Naive B cell (primary cell): ENCODE measurements at regions not wholly inside any gene's neighbourhood (a gene's known extent, or its start where the extent isn't known, plus 50 kb on each side); places are given as distances from the start of the nearest gene placed in this dataset.
"Not testable (repeated sequence)": the region's sequence is repeated elsewhere in the genome, so short reads cannot be mapped to it uniquely, and the experiment has no call there.

Experiments used
- ATAC-seq, 2 donors: fragments of 150-1000 bp; cut with Tn5 transposase; 2 replicates each; pipeline ENCODE4 v1.10.0; 2021; ENCODE audit warnings: low read depth in 2 of 2, mild to moderate bottlenecking in 2 of 2, moderate library complexity in 2 of 2
- DNase-seq: peaks from one replicate; pipeline ENCODE4 v3.0.0; 2022
- H3K27ac Mint-ChIP-seq, 6 donors: one replicate each; pipeline ENCODE4 v1.8.0; 2020 to 2022; ENCODE audit warnings: mild to moderate bottlenecking in 6 of 6, mixed read lengths in 6 of 6, moderate library complexity in 5 of 6, inconsistent platforms in 2 of 6
- H3K27me3 Mint-ChIP-seq, 3 donors: one replicate each; pipeline ENCODE4 v1.8.0; 2021 to 2022; ENCODE audit warnings: mixed read lengths in 3 of 3, mild to moderate bottlenecking in 1 of 3
- H3K36me3 Mint-ChIP-seq, 2 donors: one replicate each; pipeline ENCODE4 v1.8.0; 2020 to 2022; ENCODE audit warnings: mixed read lengths in 2 of 2, inconsistent platforms in 1 of 2, mild to moderate bottlenecking in 1 of 2
- H3K4me1 Mint-ChIP-seq, 3 donors: one replicate each; pipeline ENCODE4 v1.8.0; 2020 to 2022; ENCODE audit warnings: mixed read lengths in 3 of 3, inconsistent platforms in 1 of 3, mild to moderate bottlenecking in 1 of 3, moderate library complexity in 1 of 3
- H3K4me3 Mint-ChIP-seq, 8 donors: one replicate each; pipeline ENCODE4 v1.8.0; 2020 to 2022; ENCODE audit warnings: mild to moderate bottlenecking in 8 of 8, mixed read lengths in 8 of 8, moderate library complexity in 8 of 8, inconsistent platforms in 2 of 8
- H3K9me3 Mint-ChIP-seq, 7 donors: one replicate each; pipeline ENCODE4 v1.8.0; 2020 to 2022; ENCODE audit warnings: mixed read lengths in 7 of 7, mild to moderate bottlenecking in 5 of 7, inconsistent platforms in 2 of 7, moderate library complexity in 1 of 7

GRCh38 chrX:130467936-130468335 lies 66.1 kb downstream of the RBMX2 start:
- peaks cover 0 to 15% (median 10%) of the 10 kb centered on the region in 3 donors for H3K27me3 Mint-ChIP-seq
- no peaks in the 10 kb centered on the region for H3K4me1 Mint-ChIP-seq
- no peaks in the 10 kb centered on the region for H3K36me3 Mint-ChIP-seq
- no peak for DNase-seq
- H3K4me3 Mint-ChIP-seq, result no peak overlapping the region
- no peak for ATAC-seq
- no peak overlapping the region for H3K27ac Mint-ChIP-seq
- peaks cover 0 to 7% (median 0%) of the 10 kb centered on the region in 7 donors for H3K9me3 Mint-ChIP-seq

DNA sequence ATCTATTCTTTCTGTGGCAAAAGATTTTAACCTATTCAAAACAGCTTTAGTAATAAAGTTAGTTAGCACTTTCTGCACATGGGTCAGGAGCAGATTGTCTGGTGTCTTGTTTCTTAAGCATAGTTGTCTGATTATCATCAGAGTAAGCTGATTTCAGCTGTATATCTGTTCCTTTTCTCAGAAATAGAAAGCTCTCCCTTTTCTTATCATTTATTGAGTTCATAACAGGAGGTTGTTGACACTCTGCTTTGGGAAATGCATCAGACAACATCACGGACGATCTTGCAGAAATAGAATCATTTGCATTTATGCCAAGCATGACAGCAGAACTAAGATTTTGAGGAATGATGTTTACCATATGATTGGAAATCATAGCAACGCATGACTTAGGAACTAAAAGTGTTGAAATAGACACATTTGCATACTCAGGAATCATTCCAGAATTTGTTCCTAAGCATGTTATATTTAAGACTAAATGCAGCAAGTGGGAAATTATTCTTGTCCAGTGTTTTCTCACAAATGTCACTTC lies 66.7 kb downstream of the RBMX2 start:
- no peaks in the 10 kb centered on the region for H3K4me1 Mint-ChIP-seq
- H3K27ac Mint-ChIP-seq, result no peak overlapping the region
- no peaks in the 10 kb centered on the region for H3K36me3 Mint-ChIP-seq
- no peak for DNase-seq
- H3K9me3 Mint-ChIP-seq, result peaks cover 0 to 7% (median 0%) of the 10 kb centered on the region in 7 donors
- ATAC-seq, result no peak
- H3K4me3 Mint-ChIP-seq, result no peak overlapping the region
- H3K27me3 Mint-ChIP-seq, result peaks cover 0 to 15% (median 10%) of the 10 kb centered on the region in 3 donors

GRCh38 chrX:130482871-130483270 lies 81.1 kb downstream of the RBMX2 start:
- DNase-seq, result no peak
- ATAC-seq, result no peak
- Mint-ChIP-seq H3K27me3 (peaks cover 0 to 4% (median 0%) of the 10 kb centered on the region in 3 donors), H3K4me1 (no peaks in the 10 kb centered on the region), H3K36me3 (no peaks in the 10 kb centered on the region), H3K27ac (no peak overlapping the region), H3K4me3 (no peak overlapping the region), H3K9me3 (peaks cover 0 to 2% (median 0%) of the 10 kb centered on the region in 7 donors)

GRCh38 chrX:130485870-130486269 lies 84.1 kb downstream of the RBMX2 start:
- Mint-ChIP-seq H3K4me1 (no peaks in the 10 kb centered on the region), H3K36me3 (no peaks in the 10 kb centered on the region), H3K4me3 (no peak overlapping the region), H3K9me3 (peaks cover 0 to 2% (median 0%) of the 10 kb centered on the region in 7 donors), H3K27ac (no peak overlapping the region), H3K27me3 (peaks cover 0 to 4% (median 0%) of the 10 kb centered on the region in 3 donors)
- no peak for ATAC-seq
- DNase-seq, result no peak

DNA sequence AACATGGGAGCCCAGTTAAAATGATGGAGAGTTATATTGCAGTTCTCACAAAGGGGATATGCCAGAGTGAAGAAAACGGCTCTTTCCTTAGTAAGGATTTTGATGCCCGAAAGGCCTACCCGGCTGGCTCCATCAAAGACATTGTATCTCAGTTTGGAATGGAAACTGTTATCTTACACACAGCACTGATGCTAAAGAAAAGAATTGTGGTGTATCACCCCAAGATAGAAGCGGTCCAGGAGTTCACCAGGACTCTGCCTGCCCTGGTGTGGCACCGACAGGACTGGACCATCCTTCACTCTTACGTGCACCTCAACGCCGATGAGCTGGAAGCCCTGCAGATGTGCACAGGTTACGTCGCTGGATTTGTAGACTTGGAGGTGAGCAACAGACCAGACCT lies 93.7 kb downstream of the RBMX2 start:
- H3K27me3 Mint-ChIP-seq, H3K4me3 Mint-ChIP-seq, H3K27ac Mint-ChIP-seq, ATAC-seq, H3K4me1 Mint-ChIP-seq, DNase-seq, H3K36me3 Mint-ChIP-seq, H3K9me3 Mint-ChIP-seq: not testable (repeated sequence)

GRCh38 chrX:130497531-130497930 lies 95.7 kb downstream of the RBMX2 start:
- ATAC-seq, result no peak

DNA sequence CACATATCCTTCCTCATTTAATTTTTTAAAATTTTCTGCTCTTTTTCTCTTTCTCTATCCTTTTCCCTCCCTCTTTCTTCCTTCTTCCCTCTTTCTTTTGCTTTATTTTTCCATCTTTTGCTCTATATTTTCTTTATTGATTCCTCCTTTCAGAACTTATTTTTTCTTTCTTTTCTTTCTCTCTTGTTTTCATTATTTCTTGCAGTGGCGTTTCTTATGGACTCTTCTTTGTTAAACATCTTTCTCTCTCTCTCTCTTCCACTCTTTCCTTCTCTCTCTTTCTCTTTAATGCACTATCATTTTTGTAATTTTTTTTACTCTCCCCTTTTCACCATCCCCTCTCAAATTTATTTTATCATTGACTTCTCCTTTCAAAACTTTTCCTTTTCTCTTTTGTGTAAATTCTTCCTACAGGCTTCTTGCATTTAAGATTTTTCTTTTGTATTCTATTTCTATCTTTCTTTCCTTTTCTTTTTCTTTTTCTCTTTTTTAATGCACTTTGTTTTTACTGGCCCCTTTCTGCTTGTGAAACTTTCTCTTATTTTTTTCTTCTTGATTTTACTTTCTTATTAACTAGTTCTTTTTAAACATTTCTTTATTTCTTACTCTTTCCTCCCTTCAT lies 97.0 kb downstream of the RBMX2 start:
- Mint-ChIP-seq H3K4me3 (no peak overlapping the region), H3K27ac (peak overlapping the region in 2 of 6 donors; percentile 10 to 12), H3K27me3 (peaks cover 0 to 1% (median 0%) of the 10 kb centered on the region in 3 donors), H3K36me3 (no peaks in the 10 kb centered on the region), H3K4me1 (no peaks in the 10 kb centered on the region), H3K9me3 (peaks cover 0 to 4% (median 0%) of the 10 kb centered on the region in 7 donors)
- no peak for DNase-seq
- no peak for ATAC-seq

More at GRCh38 chrX:130497531-130497930, 95.7 kb downstream of the RBMX2 start:
- H3K27me3 Mint-ChIP-seq, result no peaks in the 10 kb centered on the region
- H3K27ac Mint-ChIP-seq, result no peak overlapping the region
- no peaks in the 10 kb centered on the region for H3K36me3 Mint-ChIP-seq
- DNase-seq, result no peak
- H3K9me3 Mint-ChIP-seq, result peaks cover 0 to 4% (median 0%) of the 10 kb centered on the region in 7 donors
- H3K4me3 Mint-ChIP-seq, result no peak overlapping the region
- no peaks in the 10 kb centered on the region for H3K4me1 Mint-ChIP-seq

DNA sequence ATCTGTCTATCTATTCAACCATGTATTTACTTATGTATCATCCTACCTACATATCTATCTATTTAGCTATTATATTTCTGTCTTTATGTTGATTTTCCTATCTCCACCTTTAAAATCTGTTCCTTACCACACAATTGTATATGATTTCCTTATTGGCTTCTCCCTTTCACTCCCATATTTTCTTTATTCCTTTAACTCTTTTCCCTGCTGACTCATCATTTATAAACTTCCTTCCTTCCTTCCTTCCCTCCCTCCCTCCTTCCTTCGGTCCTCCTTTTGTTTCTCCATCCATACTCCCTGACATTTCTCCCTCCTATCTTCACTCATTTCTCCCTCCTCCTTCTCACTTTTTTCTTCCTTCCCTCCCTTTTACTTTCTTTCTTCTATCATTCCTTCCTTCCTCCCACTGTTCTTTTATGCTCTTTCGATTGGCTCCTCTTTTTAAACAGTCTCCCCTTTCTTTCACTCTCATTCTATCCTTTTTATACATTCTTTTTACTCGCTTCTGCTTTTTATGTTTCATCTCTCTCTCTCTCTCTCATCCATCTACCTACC lies 100.3 kb downstream of the RBMX2 start:
- Mint-ChIP-seq H3K4me1 (no peaks in the 10 kb centered on the region), H3K27ac (no peak overlapping the region), H3K9me3 (peaks cover 0 to 3% (median 0%) of the 10 kb centered on the region in 7 donors), H3K27me3 (peaks cover 0 to 16% (median 13%) of the 10 kb centered on the region in 3 donors), H3K36me3 (no peaks in the 10 kb centered on the region), H3K4me3 (no peak overlapping the region)
- ATAC-seq (no peak), DNase-seq (no peak)

DNA sequence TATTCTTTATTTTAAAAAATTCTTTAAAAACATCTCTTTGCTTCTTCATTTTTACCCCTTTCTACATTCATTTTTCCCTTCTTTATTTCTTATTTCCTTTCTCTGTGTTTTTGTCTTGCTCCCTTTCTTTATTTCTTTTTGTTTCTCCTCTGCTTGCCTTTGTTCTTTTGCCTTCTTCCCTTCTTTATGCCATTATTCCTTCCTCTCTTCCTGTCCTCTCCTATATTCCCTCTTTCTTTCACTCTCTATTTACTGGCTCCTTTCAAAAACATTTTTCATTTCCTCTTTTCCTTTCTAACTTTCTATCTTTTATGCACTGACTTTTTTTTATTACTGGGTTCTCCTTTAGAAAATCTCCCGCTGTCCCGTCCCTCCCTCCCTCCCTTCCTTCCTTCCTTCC lies 102.2 kb downstream of the RBMX2 start:
- no peak for ATAC-seq
- Mint-ChIP-seq H3K36me3 (no peaks in the 10 kb centered on the region), H3K27ac (no peak overlapping the region), H3K4me3 (no peak overlapping the region), H3K4me1 (no peaks in the 10 kb centered on the region), H3K9me3 (peaks cover 0 to 3% (median 0%) of the 10 kb centered on the region in 7 donors), H3K27me3 (peaks cover 0 to 16% (median 13%) of the 10 kb centered on the region in 3 donors)
- no peak for DNase-seq

DNA sequence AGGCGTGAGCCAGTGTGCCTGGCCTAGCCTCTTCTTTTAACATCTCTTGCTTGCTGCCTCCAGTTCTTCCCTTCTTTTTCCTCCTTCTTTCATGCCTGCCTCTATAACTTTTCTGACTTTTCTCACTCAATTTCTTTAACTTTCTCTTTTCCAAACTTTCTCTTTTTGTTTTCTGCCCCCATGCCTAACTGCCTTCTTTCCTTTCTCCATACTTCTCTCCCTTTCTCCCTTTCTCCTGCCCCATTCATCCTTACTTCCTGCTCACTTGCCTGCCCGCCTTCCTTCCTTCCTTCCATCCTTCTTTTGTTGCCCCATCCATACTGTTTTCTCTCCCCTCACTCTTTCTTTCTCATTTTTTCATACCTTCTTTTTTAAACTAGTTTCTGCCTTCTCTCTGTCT lies 105.2 kb downstream of the RBMX2 start:
- H3K27me3 Mint-ChIP-seq, result peaks cover 7 to 18% (median 16%) of the 10 kb centered on the region in 3 donors
- no peak overlapping the region for H3K27ac Mint-ChIP-seq
- no peaks in the 10 kb centered on the region for H3K36me3 Mint-ChIP-seq
- no peak overlapping the region for H3K4me3 Mint-ChIP-seq
- no peak for DNase-seq
- H3K4me1 Mint-ChIP-seq, result no peaks in the 10 kb centered on the region
- ATAC-seq, result no peak
- H3K9me3 Mint-ChIP-seq, result peaks cover 0 to 5% (median 2%) of the 10 kb centered on the region in 7 donors

DNA sequence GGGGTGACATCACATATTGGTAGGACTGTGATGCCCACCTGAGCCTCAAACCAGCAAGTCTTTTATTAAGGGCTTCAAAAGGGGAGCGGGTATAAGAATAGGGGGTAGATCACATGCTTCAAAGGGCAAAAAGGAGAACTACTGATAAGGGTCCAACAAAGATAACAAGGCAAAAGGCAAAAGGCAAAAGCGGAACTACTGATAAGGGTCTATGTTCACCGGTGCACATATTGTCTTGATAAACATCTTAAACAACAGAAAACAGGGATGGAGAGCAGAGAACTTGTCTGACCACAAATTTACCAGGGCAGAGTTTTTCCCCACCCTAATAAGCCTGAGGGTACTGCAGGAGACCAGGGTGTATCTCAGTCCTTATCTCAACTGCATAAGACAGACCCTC lies 110.7 kb downstream of the RBMX2 start:
- H3K4me1 Mint-ChIP-seq, ATAC-seq: not testable (repeated sequence)

DNA sequence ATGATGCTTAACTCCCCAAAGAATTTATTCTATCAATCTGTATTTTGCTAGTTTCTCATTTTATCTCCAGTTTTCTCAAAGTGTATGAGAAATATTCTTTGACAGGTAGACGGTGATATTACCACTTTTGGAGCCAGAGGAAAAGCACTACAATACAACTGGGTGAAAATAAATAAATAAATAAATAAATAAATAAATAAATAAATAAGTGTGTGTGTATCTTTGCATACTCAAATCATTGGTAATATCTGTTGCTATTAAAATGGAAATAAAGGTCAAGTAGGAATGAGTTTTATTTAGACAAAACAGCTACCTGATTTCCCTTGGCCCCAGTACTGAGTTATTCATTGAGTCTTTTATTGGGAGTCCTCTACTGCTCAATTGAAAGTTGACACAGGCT lies 114.3 kb downstream of the RBMX2 start:
- Mint-ChIP-seq H3K36me3 (no peaks in the 10 kb centered on the region), H3K9me3 (peaks cover 0 to 13% (median 9%) of the 10 kb centered on the region in 7 donors), H3K27ac (no peak overlapping the region), H3K4me3 (no peak overlapping the region), H3K4me1 (peaks cover 0 to 5% (median 3%) of the 10 kb centered on the region in 3 donors), H3K27me3 (peaks cover 5 to 20% (median 8%) of the 10 kb centered on the region in 3 donors)
- ATAC-seq, result no peak
- no peak for DNase-seq

More for the DNA sequence above, 110.7 kb downstream of the RBMX2 start:
- H3K36me3 Mint-ChIP-seq, H3K4me3 Mint-ChIP-seq, DNase-seq, H3K27ac Mint-ChIP-seq: not testable (repeated sequence)
- H3K27me3 Mint-ChIP-seq, result peaks cover 7 to 20% (median 8%) of the 10 kb centered on the region in 3 donors
- H3K9me3 Mint-ChIP-seq, result peaks cover 0 to 13% (median 9%) of the 10 kb centered on the region in 7 donors

- no peak for DNase-seq
- Mint-ChIP-seq H3K36me3 (no peaks in the 10 kb centered on the region), H3K27me3 (peaks cover 7 to 8% (median 7%) of the 10 kb centered on the region in 3 donors), H3K4me3 (peak overlapping the region; percentile 4 to 75 (median 72)), H3K27ac (no peak overlapping the region), H3K9me3 (peaks cover 0 to 6% (median 3%) of the 10 kb centered on the region in 7 donors), H3K4me1 (peaks cover 0 to 12% (median 4%) of the 10 kb centered on the region in 3 donors)
- peak; percentile 34 to 50 for ATAC-seq
Measured at GRCh38 chrX:130523460-130524394, 121.9 kb downstream of the RBMX2 start.
